ENCODE measurements at regions not wholly inside any gene's neighbourhood (a gene's known extent, or its start where the extent isn't known, plus 50 kb on each side); places are given as distances from the start of the nearest gene placed in this dataset.

DNA sequence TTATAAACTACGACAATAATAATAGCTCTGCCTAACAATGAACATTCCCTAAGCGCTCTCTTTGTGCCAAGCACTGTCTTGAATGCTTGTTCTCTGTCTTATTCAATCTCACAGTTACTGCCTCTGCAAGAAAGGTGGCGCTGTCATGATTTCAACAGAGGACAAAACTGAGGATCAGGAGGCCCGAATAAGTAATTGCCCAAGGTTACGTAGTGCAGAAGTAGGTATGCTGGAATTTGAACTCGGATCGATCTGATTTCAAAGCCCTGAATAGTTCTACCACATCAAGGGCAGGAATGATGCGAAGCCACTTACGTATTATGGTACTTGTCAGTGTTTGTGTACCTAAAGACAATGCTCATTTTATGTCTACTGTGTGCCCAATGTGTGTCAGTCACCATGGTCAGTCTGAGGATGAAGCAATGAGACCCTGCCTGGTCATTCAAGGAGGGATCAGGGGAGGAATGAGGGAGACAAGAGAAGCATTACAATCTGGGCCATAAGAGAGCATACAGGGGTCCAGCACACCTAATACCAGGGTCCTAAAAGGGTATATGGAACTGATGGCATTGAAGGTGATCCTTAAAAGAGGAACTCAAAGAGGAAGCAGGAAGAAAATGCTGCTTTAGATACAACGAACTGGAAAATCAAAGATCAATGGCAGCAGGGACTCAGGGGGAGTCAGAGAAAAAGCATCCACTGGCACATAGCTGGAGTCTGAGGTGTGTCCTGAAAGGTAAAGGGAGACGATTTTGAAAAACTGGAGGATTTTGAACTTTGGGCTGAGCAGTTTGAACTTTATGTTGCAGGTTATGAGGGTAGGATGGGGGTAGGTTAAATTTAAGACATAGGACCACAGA is 389.2 kb downstream of the PLPP3 start:
- DNase-seq (ENCODE audit: low spot score), result no peak

DNA sequence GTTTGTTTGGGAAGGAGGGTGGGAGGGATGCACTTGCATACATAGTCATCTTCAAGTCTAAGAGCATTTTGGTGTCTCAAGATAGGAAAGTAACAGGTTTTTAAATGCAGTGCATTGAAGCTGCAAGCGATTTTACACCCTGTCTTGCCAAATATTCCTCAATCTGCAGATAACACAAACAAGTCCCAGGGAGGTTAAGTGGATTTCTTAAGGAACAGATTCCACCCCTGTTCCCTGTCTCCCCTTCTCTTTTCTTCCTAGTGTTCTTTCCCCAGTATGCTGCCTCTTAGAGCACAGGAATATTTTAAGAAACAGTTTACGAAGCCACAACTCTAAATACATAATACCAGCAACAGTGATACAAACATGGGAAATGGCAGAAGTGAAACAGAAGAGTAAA is 389.9 kb downstream of the PLPP3 start:
- no peak for DNase-seq (ENCODE audit: low spot score)

DNA sequence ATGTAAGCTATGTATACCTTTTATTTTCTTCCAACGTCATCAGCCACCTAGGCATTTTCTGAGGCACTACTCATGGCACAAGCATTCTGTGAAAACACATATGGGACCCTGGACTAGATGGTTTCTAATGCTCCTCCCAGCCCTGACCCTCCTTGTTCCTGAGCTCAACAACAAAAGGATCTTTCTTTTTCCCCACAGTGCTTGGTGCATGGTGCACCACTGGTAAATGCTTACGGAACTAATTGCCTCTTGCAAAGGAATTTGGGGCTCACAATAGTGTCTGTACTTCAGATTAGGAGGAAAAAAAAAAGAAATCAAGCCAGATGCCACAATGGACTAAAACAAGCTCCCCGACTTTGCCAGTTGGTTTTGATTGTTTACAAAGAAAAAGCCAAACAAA is 390.5 kb downstream of the PLPP3 start:
- no peak for DNase-seq (ENCODE audit: low spot score)

DNA sequence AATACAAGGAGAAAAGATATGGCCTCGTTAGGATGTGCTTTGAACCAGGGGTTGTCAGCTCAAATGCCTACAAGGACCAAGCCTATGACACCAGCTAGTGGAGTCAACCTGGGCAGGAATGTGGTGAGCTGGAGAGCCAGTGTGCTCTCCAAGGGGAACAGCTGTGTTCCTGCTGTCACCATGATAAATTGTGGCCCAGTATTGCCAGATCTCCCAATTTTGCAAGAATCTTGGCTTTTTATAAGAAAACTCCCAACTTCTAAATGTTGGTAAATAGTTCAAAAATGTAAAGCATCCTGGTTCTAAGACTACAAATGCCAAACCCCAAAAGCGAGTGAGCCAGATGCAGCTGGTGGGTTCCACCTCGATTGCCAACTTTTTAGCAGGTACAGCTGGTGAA is 391.1 kb downstream of the PLPP3 start:
- DNase-seq (ENCODE audit: low spot score), result no peak

DNA sequence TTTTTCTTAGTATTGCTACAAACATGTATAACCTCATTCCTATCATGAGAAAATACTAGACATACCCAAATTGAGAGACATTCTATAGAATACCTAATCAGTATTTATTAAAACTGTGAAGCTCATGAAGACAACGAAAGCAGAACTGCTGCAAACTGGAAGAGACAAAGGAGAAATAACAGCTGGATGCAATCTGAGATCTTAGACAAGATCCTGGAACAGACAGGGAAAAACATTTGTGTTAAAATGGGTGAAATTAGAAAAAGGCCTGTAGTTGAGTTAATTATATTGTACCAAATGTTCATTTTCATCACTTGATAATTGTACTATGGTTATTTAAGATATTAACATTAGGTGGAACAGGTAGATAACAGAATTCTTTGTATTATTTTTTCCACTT is 392.0 kb downstream of the PLPP3 start:
- DNase-seq (ENCODE audit: low spot score), result no peak

DNA sequence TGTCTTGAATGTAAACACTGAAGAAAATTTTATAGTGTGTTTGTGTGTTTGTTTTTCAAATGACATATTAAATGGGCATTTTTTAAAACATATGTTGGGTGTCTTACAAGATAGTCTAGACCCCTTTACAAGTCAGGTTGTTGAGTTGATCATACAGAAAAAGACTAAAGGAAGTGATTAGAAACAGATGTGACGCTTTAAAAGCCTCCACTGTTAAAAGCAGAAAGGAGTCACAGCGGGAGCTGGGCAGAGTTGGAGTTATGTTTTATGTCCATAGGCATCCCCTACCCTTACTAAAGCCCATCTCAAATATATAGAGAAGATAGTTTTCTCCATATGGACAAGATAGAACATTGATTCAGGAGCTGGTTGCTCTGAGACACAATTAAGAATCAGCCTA is 393.9 kb downstream of the PLPP3 start:
- DNase-seq (ENCODE audit: low spot score), result no peak

DNA sequence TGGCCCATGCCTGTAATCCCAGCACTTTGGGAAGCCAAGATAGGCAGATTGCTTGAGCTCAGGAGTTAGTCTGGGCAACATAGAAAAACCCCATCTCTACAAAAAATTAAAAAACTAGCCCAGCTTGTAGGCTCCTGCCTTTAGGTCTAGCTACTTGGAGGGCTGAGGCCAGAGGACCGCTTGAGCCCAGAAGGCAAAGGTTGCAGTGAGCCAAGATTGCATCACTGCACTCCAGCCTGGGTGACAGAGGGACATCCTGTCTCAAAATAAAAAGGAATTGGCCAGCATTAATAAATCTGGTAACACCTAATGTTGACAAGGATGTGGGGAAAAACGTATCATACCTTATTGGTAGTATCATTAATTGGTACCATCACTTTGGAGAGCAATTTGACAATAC is 396.2 kb downstream of the PLPP3 start:
- DNase-seq (ENCODE audit: low spot score), result no peak

DNA sequence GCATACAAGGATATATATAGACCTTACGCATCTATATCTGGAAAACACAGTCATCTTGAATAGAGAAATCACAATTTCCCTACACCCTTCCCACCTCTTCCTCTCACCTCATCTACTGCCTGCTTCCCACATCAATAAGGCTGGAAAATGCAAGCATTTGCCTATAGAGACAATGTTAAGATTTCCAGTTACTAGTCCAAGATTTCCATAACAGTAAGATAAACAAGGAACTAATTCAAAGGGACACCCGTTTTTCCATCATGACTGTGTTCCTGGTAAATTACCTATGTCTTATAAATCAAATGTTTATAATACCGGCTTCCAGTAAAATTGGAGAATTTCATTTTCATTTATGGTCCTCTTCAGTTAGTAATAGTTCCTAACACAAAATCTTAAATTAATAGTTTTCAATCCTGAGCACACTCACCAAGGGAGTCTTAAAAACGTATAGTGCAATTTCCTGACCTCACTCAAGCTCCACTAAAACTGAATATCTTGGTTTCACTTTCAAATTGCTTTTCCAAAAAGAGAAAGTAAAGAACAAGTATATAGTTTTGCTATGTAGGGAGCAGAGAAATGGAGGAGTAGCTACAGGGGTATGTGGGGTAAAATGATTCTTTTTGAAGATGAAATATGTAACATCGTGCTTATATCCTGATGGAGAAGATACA is 398.7 kb downstream of the PLPP3 start:
- no peak for DNase-seq (ENCODE audit: low spot score)

DNA sequence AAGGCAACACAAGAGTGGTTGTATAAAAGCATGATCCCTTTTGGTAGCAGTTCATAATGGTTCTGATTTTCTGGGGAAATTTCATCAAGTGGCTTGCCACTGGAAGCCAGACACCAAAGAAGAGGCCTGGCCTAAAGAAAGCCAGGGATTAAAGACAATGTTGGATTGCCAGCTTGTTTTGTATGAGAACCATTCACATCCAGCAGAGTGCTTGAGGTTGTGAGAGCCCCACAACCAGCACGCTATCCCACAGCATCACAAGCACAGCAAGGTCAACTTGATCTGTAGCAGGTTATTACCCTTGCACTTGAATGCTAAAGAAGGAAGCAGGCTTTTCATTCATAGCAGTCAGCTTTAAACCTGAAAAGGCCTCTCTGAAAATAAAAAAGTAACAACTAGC is 399.8 kb downstream of the PLPP3 start:
- no peak for DNase-seq (ENCODE audit: low spot score)

DNA sequence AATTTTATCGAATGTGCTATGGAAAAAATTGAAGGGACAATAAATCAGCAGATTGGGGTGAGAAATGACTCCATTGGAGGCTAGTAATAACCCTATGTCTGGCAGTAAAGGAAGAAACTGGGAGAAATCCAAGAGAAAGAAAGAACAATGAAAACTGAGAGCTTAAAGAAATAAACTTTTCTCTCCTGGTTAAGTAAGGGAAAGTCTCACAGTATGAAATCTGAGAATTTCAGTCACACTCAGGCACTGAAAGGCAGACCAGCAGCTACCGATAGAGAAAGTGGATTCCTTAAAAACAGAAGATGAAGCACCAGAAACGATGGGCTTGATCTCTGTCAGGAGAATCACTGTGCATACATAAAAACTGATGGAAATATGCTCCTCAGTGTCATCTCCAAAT is 404.2 kb downstream of the PLPP3 start:
- DNase-seq (ENCODE audit: low spot score), result no peak

DNA sequence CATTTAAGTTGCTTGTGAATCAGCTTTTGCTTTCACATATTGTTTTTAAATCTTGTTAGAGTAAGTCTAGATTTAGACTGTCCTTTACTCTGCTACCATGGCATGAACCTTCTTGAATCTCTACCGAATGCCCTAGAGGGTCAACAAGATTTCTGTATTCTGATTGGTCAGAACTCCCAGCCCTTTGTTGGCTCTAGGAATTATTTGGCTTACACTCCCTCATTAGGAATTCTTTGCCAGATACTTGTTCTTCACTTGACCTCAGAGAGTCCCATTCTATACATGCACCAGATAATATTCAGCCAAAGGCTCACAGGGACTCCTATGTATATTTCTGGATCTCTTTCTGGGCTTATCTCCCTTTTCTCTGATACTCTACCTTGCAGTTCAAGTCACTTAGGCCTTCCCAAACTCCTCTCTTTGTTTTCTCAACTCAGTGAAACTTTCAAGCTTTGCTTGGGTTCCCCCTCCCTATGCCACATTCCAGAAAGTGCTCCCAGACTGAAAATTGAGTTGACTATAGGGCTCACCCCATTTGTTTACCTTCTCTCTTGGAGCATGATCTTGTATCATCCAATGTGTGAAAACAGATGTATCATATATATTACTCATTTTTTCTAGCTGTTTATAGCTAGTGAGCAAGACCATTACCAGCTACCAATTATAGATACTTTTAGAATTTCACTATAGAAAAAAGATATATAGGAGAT is 405.0 kb downstream of the PLPP3 start:
- no peak for DNase-seq (ENCODE audit: low spot score)

DNA sequence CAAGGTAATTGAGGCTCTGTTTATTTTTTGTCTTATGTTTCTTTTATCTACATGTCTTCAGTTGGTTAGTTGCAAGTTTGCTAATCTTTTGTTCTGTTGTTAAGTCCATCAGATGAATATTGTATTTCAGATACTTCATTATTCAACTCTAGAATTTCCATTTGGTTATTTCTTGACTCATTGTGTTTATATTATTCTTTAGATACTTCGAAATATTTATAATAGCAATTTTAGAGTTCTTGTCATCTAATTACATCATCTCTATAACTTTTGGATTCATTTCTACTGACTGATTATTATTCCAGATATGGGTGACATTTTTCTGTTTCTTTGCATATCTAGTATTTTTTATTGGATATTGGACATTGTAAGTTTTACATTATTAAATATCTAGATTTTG is 405.6 kb downstream of the PLPP3 start:
- DNase-seq (ENCODE audit: low spot score), result no peak

DNA sequence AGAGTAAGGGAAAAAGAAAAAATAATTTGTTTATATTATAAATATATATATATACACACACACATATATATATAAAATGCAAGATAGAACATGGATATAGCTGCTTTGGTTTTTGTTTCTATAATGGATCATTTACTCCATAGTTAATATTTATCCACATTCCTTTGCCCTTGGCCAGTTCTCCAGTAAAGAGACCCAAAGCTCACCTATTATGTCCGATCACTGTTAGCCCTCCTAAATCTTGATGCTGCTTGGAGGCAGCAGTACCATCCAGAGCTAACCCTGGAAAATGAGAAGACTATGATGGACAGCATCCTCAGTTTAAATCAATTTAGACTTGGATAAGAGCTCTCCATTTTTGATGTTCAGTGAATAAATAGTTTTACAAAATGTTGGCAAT is 407.7 kb downstream of the PLPP3 start:
- DNase-seq (ENCODE audit: low spot score), result no peak

DNA sequence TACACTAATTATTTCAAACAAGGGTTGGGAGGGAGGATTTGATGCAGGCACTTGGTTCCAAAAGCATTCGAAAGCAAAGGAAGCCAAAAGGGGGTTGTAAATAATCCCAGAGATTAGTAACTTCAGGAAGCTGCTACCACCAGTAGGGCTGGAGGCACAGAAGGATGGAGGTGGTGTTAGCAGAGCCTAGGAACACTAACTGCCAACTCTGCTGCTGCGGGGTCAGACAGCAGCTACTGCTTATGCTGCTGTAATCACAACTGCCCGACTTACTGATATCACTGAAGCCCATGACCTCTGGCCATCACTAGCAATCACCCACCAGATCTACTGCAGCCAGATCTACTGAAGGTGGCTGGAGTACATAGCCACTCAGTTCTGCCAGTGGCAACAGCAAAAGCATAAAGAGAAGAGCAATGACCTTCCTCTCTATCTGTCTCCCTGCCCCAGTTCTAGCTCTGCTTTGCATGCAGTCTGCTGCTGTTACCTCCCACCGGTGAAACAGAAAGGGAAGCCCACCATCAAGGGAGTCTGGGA is 408.5 kb downstream of the PLPP3 start:
- DNase-seq (ENCODE audit: low spot score), result no peak

DNA sequence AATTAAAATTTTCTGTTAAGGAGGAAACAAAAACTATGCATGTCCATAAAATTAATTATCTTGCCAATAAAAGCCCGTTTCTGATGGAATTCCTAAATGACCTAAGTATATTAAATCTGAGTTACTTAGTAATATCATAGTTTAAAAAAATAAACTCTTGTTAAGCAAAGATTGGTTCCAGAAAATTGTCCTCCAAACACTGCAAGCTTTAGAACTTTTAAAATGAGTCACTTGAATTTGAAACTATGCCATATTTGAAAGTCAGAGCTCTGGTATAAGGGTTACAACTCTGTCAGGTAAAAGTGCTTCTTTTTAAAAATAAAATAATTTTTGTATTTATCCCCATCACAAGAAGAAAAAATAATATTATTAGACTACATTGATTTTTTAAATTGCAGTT is 409.5 kb downstream of the PLPP3 start:
- DNase-seq (ENCODE audit: low spot score), result no peak

DNA sequence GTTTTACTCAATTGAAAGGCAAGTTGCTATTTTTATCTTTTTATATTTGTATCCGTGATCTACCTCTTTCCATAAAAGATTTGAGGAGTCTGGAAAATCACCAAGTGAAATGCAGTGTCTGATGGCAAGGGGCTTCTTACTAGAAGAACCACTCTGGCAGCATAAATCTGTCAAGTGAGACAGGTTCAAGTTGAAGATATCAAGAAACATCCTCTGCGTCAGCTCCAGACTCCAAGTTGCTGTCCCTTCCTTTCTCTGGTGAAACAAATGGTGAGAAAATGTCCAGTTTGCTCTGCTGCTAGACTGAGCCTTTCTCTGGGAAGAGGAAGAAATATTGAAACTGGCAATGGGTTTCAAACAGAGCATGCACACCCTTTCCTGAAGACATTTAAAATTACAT is 411.2 kb downstream of the PLPP3 start:
- DNase-seq (ENCODE audit: low spot score), result no peak

DNA sequence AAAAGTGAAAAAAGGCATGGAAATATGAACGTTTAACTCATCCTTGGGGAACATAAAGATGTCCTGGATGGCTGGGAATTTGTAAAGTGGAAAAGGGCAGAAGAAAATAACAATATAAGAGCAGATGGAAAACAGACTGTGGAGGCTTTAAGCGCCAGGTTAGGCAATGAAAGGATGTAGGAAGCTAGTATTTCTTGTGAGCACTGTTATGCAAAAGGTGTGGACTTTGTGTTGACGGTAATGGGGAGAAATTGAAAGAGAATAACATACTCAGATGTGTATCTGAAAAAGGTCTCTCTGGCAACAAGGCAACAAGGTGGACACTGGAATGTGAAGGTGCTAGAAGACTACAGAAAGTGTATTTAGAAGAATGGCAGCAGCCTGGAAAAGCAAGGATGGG is 411.8 kb downstream of the PLPP3 start:
- no peak for DNase-seq (ENCODE audit: low spot score)

DNA sequence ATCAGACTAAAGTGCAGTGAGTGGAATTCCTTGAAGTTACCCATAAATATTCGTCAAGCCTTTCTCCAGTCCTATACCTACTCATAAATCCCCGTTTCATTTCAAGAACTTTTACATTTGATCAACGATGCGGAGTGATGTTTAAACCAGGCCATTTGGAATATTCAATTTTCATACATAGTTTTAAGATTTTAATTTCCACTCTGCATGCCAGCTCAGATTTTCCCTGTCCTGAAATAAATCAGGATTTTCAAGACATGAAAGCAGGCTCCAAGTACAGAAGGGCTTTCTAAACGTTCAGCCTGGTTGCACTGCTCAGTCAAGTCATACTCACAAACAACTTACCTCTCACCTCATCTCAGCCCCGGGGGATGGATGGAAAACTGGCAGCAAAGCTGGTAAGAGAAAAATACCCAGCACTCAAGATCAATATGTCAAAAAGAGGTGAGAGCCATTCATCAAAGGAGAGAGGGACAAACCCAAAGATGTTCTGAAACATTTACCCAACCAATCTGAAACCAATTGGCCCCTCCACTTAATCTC is 418.5 kb downstream of the PLPP3 start:
- DNase-seq (ENCODE audit: low spot score), result no peak

DNA sequence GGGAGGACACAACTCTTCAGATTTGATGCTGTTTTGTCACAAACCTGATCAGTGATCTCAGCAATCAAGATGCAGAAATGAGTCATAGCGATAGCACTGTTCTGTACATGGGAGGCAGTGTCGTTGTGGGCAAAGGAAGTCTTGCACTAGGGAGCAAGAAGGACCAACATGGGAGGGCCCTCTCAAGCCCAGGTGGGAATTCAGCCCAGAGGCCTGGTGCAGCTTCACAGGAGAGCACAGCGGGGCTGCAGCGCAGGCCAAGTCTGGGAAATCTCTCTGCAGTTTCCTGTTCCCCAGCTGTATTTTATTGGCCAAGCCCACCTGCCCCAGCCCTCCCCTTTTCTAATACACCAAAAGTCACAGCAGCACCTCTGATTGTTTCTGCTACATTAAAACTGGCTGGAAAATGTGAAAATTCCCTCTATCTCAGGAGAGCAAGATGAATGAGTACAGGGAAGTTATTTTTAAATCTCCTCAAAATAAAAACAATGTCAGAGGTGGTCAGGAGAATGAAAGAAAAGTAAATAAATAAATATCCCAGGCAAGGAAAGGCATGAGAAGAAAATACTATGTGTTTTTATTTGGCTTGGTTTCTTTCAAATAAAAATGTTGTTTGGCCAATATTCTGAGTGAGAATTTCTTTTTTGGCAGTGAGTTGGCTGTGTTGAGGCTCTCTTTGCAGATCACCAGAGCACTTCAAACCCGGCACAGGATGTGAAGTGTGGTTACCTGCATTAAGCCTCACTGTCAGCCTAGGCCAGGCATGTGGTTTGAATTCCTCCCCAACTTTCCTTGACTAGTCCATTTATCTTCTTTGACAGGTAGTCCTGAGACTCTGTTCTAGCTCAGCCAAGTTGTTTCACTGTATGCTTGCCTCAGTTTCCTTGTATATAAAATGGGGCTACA is 422.1 kb downstream of the PLPP3 start:
- DNase-seq (ENCODE audit: low spot score), result no peak

DNA sequence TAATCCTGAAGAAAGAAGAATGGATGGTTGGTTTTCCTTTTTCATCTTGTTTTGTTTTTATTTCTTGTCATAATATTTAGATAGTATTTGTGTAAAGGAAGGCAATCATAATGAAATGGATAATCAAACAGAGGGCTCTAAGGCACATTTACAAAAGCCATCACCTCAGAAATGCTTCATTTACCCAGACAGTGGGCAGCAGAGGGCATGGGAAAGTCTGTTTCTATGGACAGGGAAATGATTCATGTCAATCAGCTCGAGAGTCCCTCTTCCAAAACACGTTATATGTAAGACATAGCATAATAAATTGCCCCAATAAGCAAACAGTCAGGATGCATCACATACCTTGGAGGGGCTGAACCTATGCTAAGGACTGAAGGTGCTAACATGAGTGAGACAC is 426.1 kb downstream of the PLPP3 start:
- DNase-seq (ENCODE audit: low spot score), result no peak

DNA sequence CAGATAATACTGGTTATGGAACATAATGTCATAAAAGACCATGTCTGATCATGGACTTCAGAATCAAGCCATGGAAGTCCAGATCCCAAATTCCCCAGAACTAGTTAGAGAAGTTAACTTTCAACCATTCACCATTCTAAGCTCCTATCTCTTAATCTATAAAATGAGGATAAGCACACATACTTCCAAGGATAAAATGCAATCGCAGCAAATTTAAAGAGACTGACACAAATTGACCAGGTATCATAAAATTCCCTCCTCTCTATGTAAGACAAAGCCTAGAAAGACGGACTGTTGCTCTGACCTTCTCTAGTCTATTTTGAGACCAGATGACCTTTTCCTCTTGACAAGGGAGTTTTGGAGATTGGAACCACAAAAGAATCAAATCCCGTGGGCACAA is 426.7 kb downstream of the PLPP3 start:
- DNase-seq (ENCODE audit: low spot score), result no peak

DNA sequence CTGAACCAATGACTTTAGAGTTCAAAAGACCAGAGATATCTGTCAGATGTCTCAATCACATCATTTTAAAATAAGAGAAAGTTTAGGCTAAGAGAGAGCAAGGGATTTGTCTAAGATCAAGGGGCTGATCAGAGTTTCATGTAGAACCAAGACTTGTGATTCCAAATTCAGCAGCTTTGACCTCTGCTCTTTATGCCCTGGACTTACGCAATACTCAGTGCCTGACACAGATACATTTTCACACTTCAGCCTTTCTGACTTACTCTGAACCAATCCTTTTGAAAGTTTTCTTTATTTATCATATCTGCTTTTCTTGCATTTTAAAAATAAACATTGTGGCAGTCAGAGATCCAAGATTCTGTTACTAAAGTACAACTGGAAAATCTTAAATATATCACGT is 428.0 kb downstream of the PLPP3 start:
- no peak for DNase-seq (ENCODE audit: low spot score)

All from activated CD4-positive, alpha-beta T cell treated with anti-CD3 and anti-CD28 coated beads, Interleukin-2, Interleukin-4, amounts not matched to agents 100 ng/mL and 50 ng/mL, durations not matched to agents 16 hours and 8 hours (primary cell).